Kidney epithelial cell (primary cell): ENCODE measurements at regions not wholly inside any gene's neighbourhood (a gene's known extent, or its start where the extent isn't known, plus 50 kb on each side); places are given as distances from the start of the nearest gene placed in this dataset.
A peak's percentile ranks its signal among the peaks of the same experiment; 100 is the strongest.

Experiments used
- DNase-seq: peaks from one replicate; pipeline ENCODE4 v3.0.0-alpha.2; 2010; ENCODE audit warnings: low read depth
- H3K27me3 ChIP-seq: 2 replicates; pipeline ENCODE4 v1.6.0; 2011; ENCODE audit warnings: low read length; ENCODE audit not compliant: control insufficient read depth, insufficient read depth
- H3K36me3 ChIP-seq: 2 replicates; pipeline ENCODE4 v1.5.1; 2011; ENCODE audit warnings: low read length; ENCODE audit not compliant: control insufficient read depth, insufficient read depth
- H3K4me3 ChIP-seq: 2 replicates; pipeline ENCODE4 v1.5.1; 2011; ENCODE audit warnings: low read depth, mild to moderate bottlenecking, control low read depth, low read length
- TF ChIP-seq, protein P1 (sequence below): IDR thresholded peaks from 2 replicates; pipeline ENCODE4 v1.5.1; 2011; ENCODE audit warnings: mild to moderate bottlenecking, moderate library complexity, low read length, control low read depth, inconsistent platforms; ENCODE audit not compliant: insufficient read depth, poor library complexity, severe bottlenecking

DNA sequence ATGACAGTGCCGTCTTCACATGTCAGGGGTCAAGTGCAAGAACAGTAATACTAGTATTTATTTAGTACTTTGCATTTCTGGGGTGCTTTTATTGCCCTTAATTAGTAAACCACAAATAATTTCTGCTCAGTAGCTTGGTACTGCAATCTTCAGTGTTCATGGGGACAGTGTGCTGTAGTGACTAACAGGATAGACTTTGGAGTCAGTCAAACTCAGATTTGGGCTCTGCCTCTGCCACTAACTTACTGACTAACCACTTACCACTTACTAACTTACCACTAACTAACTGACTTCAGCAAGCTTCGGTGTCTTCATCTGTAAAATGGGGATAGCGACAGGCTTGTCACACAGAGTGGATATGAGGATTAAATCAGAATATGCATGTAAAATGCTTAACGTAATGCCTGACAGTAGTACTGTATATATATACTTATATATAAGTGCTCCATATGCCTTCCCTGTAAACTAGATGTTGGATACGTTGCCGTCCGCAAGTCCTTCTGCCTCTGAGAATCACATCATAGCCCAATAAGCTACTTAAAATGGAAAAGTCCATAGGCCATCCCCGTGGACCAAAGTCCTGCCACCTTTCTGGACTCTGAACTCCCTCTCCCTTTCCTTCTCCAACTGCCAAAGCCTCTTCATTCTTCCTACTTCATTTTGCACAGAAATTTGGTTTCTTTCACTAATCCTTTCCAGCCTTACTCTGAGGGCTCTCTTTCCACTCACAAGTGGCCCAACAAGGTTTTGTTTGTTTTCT is 158.1 kb downstream of the ZIC5 start:
- no peak for DNase-seq
- Histone ChIP-seq H3K27me3 (no peaks in the 10 kb centered on the region), H3K4me3 (no peak overlapping the region), H3K36me3 (no peaks in the 10 kb centered on the region)
- TF ChIP-seq, protein P1, sequence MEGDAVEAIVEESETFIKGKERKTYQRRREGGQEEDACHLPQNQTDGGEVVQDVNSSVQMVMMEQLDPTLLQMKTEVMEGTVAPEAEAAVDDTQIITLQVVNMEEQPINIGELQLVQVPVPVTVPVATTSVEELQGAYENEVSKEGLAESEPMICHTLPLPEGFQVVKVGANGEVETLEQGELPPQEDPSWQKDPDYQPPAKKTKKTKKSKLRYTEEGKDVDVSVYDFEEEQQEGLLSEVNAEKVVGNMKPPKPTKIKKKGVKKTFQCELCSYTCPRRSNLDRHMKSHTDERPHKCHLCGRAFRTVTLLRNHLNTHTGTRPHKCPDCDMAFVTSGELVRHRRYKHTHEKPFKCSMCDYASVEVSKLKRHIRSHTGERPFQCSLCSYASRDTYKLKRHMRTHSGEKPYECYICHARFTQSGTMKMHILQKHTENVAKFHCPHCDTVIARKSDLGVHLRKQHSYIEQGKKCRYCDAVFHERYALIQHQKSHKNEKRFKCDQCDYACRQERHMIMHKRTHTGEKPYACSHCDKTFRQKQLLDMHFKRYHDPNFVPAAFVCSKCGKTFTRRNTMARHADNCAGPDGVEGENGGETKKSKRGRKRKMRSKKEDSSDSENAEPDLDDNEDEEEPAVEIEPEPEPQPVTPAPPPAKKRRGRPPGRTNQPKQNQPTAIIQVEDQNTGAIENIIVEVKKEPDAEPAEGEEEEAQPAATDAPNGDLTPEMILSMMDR = no peak

DNA sequence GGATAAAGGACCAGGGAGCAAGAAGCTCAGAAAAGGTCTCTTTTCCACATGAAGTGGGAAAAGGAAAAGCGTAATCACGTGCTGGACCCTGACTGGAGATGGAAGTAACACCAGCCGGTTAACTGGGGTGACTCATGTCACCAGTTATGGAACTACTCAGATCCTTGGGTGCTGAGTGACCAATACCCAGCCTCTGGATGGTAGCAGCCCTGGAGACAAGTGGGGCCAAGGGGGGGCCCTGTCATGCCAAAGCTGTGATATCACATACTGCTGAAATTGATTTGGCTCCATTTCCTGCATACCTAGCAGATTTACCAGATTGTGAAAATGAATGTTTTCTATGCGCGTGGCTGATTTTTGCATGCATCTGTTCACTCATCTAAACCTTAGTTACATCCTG is 158.9 kb downstream of the ZIC5 start:
- peak; percentile 79 for DNase-seq
- H3K36me3 ChIP-seq = no peaks in the 10 kb centered on the region
- H3K4me3 ChIP-seq = no peak overlapping the region
- TF ChIP-seq, protein P1 = no peak
- H3K27me3 ChIP-seq = no peaks in the 10 kb centered on the region

DNA sequence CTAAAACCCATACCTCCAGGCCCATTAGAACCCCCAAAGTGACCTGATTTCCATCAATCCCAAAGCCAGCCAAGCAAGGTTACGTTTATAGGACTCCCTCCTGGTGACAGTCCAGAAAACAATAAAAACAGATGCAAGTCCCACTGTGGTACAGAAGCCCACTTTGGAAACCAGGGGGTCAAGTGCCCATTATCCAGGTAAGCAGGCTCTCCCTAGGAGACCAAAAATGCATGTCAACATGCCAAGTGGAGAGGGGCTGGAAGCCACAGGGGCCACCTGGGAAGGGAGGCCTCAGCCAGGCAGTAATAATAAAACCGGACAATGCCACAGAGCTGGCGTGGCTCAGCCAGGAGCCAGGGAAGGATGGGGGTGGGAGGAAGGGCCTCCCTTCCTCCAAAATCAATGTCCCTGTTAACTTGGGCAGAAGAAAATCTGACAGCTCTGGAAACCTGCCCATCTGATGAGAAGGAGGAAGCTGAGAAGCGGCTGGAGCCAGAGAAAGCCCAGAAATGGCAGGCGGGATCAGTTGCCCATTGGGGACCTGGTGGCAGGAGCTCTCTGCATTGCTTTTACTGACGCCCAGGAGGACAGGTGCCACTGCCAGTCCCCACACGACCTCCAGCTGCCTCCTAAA is 160.4 kb downstream of the ZIC5 start:
- no peak for DNase-seq
- TF ChIP-seq, protein P1 = no peak
- Histone ChIP-seq H3K36me3 (no peaks in the 10 kb centered on the region), H3K27me3 (no peaks in the 10 kb centered on the region), H3K4me3 (no peak overlapping the region)

DNA sequence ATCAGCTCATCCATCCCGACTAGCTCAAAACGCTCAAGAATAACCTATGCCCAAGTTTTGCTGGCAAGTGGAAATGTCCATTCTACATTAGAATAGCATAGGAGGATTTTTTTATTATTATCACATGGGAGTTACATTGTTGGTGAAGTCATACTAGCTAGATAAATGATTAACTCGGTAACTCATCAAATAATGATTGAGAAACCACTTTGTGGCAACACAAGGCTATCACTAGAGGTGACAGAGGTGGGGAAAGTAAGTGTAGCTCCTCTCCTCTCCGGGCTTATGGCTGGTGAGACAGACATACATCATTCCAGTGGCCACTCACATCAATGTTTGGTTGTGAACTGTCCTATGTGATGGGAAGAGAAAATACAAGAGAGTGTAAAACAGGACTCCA is 161.6 kb downstream of the ZIC5 start:
- H3K4me3 ChIP-seq = no peak overlapping the region
- H3K36me3 ChIP-seq = no peaks in the 10 kb centered on the region
- TF ChIP-seq, protein P1 = no peak
- DNase-seq = peak; percentile 49
- no peaks in the 10 kb centered on the region for H3K27me3 ChIP-seq

DNA sequence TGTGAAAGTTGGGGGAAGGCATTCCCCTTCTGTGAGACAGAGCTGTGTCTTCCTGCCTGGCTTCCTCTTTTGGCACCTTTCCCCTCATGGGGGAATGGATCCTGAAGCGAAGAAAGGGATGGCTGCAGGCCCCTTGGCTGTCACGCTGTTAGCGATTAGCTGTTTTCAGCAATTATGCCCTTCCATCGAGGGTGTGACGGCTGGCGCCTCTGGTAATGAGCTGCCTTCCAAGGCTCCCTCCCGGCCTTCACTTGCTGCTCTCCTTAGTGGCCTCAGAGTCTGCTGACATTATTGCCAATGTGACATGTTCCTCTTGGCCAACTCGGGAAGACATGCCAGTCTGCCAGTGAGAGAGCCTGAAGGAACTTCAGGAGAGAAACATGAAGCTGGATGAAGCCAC is 162.1 kb downstream of the ZIC5 start:
- TF ChIP-seq, protein P1 = no peak
- DNase-seq = no peak
- H3K27me3 ChIP-seq = no peaks in the 10 kb centered on the region
- H3K4me3 ChIP-seq = no peak overlapping the region
- no peaks in the 10 kb centered on the region for H3K36me3 ChIP-seq
